ENCODE measurements at regions not wholly inside any gene's neighbourhood (a gene's known extent, or its start where the extent isn't known, plus 50 kb on each side); places are given as distances from the start of the nearest gene placed in this dataset.

GRCh38 chr15:79140846-79141570 lies 50.4 kb upstream of the RASGRF1 start:
- TF ChIP-seq, protein P1, sequence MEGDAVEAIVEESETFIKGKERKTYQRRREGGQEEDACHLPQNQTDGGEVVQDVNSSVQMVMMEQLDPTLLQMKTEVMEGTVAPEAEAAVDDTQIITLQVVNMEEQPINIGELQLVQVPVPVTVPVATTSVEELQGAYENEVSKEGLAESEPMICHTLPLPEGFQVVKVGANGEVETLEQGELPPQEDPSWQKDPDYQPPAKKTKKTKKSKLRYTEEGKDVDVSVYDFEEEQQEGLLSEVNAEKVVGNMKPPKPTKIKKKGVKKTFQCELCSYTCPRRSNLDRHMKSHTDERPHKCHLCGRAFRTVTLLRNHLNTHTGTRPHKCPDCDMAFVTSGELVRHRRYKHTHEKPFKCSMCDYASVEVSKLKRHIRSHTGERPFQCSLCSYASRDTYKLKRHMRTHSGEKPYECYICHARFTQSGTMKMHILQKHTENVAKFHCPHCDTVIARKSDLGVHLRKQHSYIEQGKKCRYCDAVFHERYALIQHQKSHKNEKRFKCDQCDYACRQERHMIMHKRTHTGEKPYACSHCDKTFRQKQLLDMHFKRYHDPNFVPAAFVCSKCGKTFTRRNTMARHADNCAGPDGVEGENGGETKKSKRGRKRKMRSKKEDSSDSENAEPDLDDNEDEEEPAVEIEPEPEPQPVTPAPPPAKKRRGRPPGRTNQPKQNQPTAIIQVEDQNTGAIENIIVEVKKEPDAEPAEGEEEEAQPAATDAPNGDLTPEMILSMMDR (IDR thresholded peaks at IDR 0.05) = no peak
- Histone ChIP-seq H3K9me3 (peaks cover 15% of the 10 kb centered on the region), H3K4me3 (no peak overlapping the region), H3K4me1 (ENCODE audit: low read depth) (no peaks in the 10 kb centered on the region), H3K36me3 (ENCODE audit: low read depth) (no peaks in the 10 kb centered on the region)
- DNase-seq = no peak
- no peak for ATAC-seq
- intact Hi-C loops (cut with DNase I, micrococcal nuclease) = no loop called here

Small RNA genes in the stretch of these regions (microRNA-seq; reads per million reads assigned to microRNA genes)
- gene MIR184 = 4.7 reads per million, percentile 21 among the genes with 10 or more reads in this experiment
